Liver (tissue), 7 donors: ENCODE measurements at regions not wholly inside any gene's neighbourhood (a gene's known extent, or its start where the extent isn't known, plus 50 kb on each side); places are given as distances from the start of the nearest gene placed in this dataset.

Source experiments
- DNase-seq: peaks from one replicate; pipeline ENCODE4 v3.0.0-alpha.2; 2017; ENCODE audit warnings: low spot score
- H3K27ac ChIP-seq, 2 donors: one replicate each; pipeline ENCODE4 v1.7.0; 2013; ENCODE audit warnings: inconsistent platforms in 2 of 2, low read length in 2 of 2, control low read depth in 1 of 2, low read depth in 1 of 2, mild to moderate bottlenecking in 1 of 2
- H3K27me3 ChIP-seq, 4 donors: one replicate each; pipeline versions ENCODE4 v1.6.1 to v1.7.0; 2013; ENCODE audit warnings: low read length in 3 of 4, inconsistent platforms in 1 of 4, mild to moderate bottlenecking in 1 of 4, moderate library complexity in 1 of 4; ENCODE audit not compliant: control insufficient read depth in 4 of 4, insufficient read depth in 4 of 4
- H3K36me3 ChIP-seq, 4 donors: one replicate each; pipeline versions ENCODE4 v1.6.1 to v1.7.0; 2013; ENCODE audit warnings: low read length in 3 of 4, mild to moderate bottlenecking in 3 of 4, low read depth in 1 of 4, moderate library complexity in 1 of 4; ENCODE audit not compliant: control insufficient read depth in 4 of 4, insufficient read depth in 3 of 4
- H3K4me1 ChIP-seq, 4 donors: one replicate each; pipeline versions ENCODE4 v1.6.1 to v1.7.0; 2013; ENCODE audit warnings: low read length in 3 of 4, mild to moderate bottlenecking in 3 of 4, moderate library complexity in 1 of 4; ENCODE audit not compliant: control insufficient read depth in 4 of 4, insufficient read depth in 4 of 4
- H3K4me3 ChIP-seq, 3 donors: one replicate each; pipeline versions ENCODE4 v1.6.1 to v1.7.0; 2013; ENCODE audit warnings: low read length in 3 of 3, control low read depth in 1 of 3, low read depth in 1 of 3, mild to moderate bottlenecking in 1 of 3
- H3K9ac ChIP-seq, 2 donors: one replicate each; pipeline ENCODE4 v1.7.0; 2013; ENCODE audit warnings: low read length in 2 of 2, mild to moderate bottlenecking in 2 of 2, moderate library complexity in 2 of 2, control low read depth in 1 of 2, low read depth in 1 of 2
- H3K9me3 ChIP-seq, 4 donors: one replicate each; pipeline versions ENCODE4 v1.6.1 to v1.7.0; 2013; ENCODE audit warnings: low read length in 3 of 4; ENCODE audit not compliant: control insufficient read depth in 4 of 4
- FOXA1 ChIP-seq: IDR thresholded peaks from 2 replicates; pipeline ENCODE4 v1.6.1; 2016; ENCODE audit warnings: antibody characterized with exemption
- FOXA2 ChIP-seq: IDR thresholded peaks from 2 replicates; pipeline ENCODE4 v1.6.1; 2016; ENCODE audit warnings: antibody characterized with exemption
- GABPA ChIP-seq, 2 donors: IDR thresholded peaks in 1 of 2; conservative IDR thresholded peaks in 1 of 2; 2 replicates each; pipeline ENCODE4 v1.6.1; 2016; ENCODE audit warnings: antibody characterized with exemption in 2 of 2, mild to moderate bottlenecking in 1 of 2, moderate library complexity in 1 of 2
- HNF4A ChIP-seq, 2 donors: conservative IDR thresholded peaks; 2 replicates each; pipeline ENCODE4 v1.6.1; 2016; ENCODE audit warnings: antibody characterized with exemption in 2 of 2, mild to moderate bottlenecking in 2 of 2
- HNF4G ChIP-seq: IDR thresholded peaks from 2 replicates; pipeline ENCODE4 v1.6.1; 2016; ENCODE audit warnings: antibody characterized with exemption
- JUND ChIP-seq, 2 donors: IDR thresholded peaks; 2 replicates each; pipeline ENCODE4 v1.6.1; 2016; ENCODE audit warnings: antibody characterized with exemption in 2 of 2
- NR2F2 ChIP-seq: IDR thresholded peaks from 2 replicates; pipeline ENCODE4 v1.6.1; 2016; ENCODE audit warnings: antibody characterized with exemption
- RAD21 ChIP-seq, 2 donors: IDR thresholded peaks; 2 replicates each; pipeline ENCODE4 v1.6.1; 2016; ENCODE audit warnings: antibody characterized with exemption in 2 of 2, mild to moderate bottlenecking in 2 of 2
- REST ChIP-seq: IDR thresholded peaks from 2 replicates; pipeline ENCODE4 v1.6.1; 2016; ENCODE audit warnings: antibody characterized with exemption, mild to moderate bottlenecking
- ZBTB33 ChIP-seq: IDR thresholded peaks from 2 replicates; pipeline ENCODE4 v1.6.1; 2016; ENCODE audit warnings: antibody characterized with exemption
- WGBS: extraction: QIAGEN DNeasy Blood & Tissue Kit; methylation state at CpG from one replicate; pipeline ENCODE4 v1.1.7; 2013; 5-methylcytosine and 5-hydroxymethylcytosine counted together
- donor health status: healthy.
- donor health status: healthy.
- donor health status: healthy.
- donor health status: healthy.

GRCh38 chr22:47851586-47851985 is 1089.1 kb downstream of the TBC1D22A start:
- Histone ChIP-seq H3K27ac (no peak overlapping the region), H3K4me3 (no peak overlapping the region), H3K9me3 (no peaks in the 10 kb centered on the region), H3K4me1 (no peaks in the 10 kb centered on the region), H3K9ac (no peak overlapping the region), H3K36me3 (no peaks in the 10 kb centered on the region), H3K27me3 (no peaks in the 10 kb centered on the region)
- whole genome bisulfite sequencing: 15% methylated on average over 3 of the region's 3 CpGs
- DNase-seq: no peak
- TF ChIP-seq GABPA (IDR thresholded peaks at IDR 0.05 in 1 of 2, conservative IDR thresholded peaks at IDR 0.05 in 1 of 2) (no peak), FOXA2 (no peak), JUND (IDR thresholded peaks at IDR 0.05) (no peak)

- H3K9ac ChIP-seq: no peak overlapping the region
- no peak for DNase-seq
- no peak overlapping the region for H3K4me3 ChIP-seq
- H3K4me1 ChIP-seq: no peaks in the 10 kb centered on the region
- no peaks in the 10 kb centered on the region for H3K36me3 ChIP-seq
- no peak overlapping the region for H3K27ac ChIP-seq
- no peak for TF ChIP-seq ZBTB33
- TF ChIP-seq RAD21 (IDR thresholded peaks at IDR 0.05): no peak
- no peak for TF ChIP-seq JUND (IDR thresholded peaks at IDR 0.05)
- no peak for TF ChIP-seq HNF4A (conservative IDR thresholded peaks at IDR 0.05)
- TF ChIP-seq FOXA1: no peak
- no peaks in the 10 kb centered on the region for H3K9me3 ChIP-seq
- WGBS: 71% methylated on average over 2 of the region's 2 CpGs
- no peaks in the 10 kb centered on the region for H3K27me3 ChIP-seq
Measured at GRCh38 chr22:47850644-47851151, 1088.2 kb downstream of the TBC1D22A start.

GRCh38 chr22:47849576-47849975 is 1087.1 kb downstream of the TBC1D22A start:
- Histone ChIP-seq H3K9ac (no peak overlapping the region), H3K4me1 (no peaks in the 10 kb centered on the region), H3K36me3 (no peaks in the 10 kb centered on the region), H3K4me3 (no peak overlapping the region), H3K27ac (no peak overlapping the region), H3K27me3 (no peaks in the 10 kb centered on the region), H3K9me3 (no peaks in the 10 kb centered on the region)
- no peak for DNase-seq
- no peak for TF ChIP-seq REST
- no peak for TF ChIP-seq HNF4A (conservative IDR thresholded peaks at IDR 0.05)
- TF ChIP-seq NR2F2: no peak
- no peak for TF ChIP-seq HNF4G
- WGBS: 58% methylated on average over 6 of the region's 6 CpGs
